Prostate gland (tissue), 2 donors: ENCODE measurements at regions not wholly inside any gene's neighbourhood (a gene's known extent, or its start where the extent isn't known, plus 50 kb on each side); places are given as distances from the start of the nearest gene placed in this dataset.

Experiments used
- CTCF ChIP-seq, 4 experiments: fragments of 200-600 bp in 2 of 4; fragments of 450-650 bp in 2 of 4; sonication (generic) in 2 of 4; IDR thresholded peaks; 1 replicate in 3 of 4; 2 replicates in 1 of 4; pipeline ENCODE4 v1.5.1; 2016 to 2019; ENCODE audit warnings: antibody characterized with exemption in 4 of 4, mild to moderate bottlenecking in 2 of 4, moderate library complexity in 2 of 4
- POLR2A ChIP-seq: fragments of 450-650 bp; IDR thresholded peaks from one replicate; pipeline ENCODE4 v1.6.1; 2016; ENCODE audit warnings: antibody characterized with exemption, mild to moderate bottlenecking
- POLR2AphosphoS5 ChIP-seq: sonication (generic); formaldehyde crosslinking; IDR thresholded peaks from one replicate; pipeline ENCODE4 v1.6.1; 2017; ENCODE audit warnings: antibody characterized with exemption

- TF ChIP-seq POLR2A (no peak), CTCF (IDR thresholded peaks at IDR 0.05) (no peak), POLR2AphosphoS5 (no peak)
Measured at GRCh38 chr7:45343746-45344145, 186.2 kb downstream of the RAMP3 start.
